ENCODE measurements at regions not wholly inside any gene's neighbourhood (a gene's known extent, or its start where the extent isn't known, plus 50 kb on each side); places are given as distances from the start of the nearest gene placed in this dataset.
"Not testable (repeated sequence)": the region's sequence is repeated elsewhere in the genome, so short reads cannot be mapped to it uniquely, and the experiment has no call there.

GRCh38 chr21:41571938-41572510 is 64.1 kb upstream of the TMPRSS2 start:
- DNase-seq (ENCODE audit: low read depth in 2 of 3, low spot score in 2 of 3) = no peak

GRCh38 chr21:41570791-41571355 is 62.9 kb upstream of the TMPRSS2 start:
- DNase-seq (ENCODE audit: low read depth in 2 of 3, low spot score in 2 of 3) = no peak

DNA sequence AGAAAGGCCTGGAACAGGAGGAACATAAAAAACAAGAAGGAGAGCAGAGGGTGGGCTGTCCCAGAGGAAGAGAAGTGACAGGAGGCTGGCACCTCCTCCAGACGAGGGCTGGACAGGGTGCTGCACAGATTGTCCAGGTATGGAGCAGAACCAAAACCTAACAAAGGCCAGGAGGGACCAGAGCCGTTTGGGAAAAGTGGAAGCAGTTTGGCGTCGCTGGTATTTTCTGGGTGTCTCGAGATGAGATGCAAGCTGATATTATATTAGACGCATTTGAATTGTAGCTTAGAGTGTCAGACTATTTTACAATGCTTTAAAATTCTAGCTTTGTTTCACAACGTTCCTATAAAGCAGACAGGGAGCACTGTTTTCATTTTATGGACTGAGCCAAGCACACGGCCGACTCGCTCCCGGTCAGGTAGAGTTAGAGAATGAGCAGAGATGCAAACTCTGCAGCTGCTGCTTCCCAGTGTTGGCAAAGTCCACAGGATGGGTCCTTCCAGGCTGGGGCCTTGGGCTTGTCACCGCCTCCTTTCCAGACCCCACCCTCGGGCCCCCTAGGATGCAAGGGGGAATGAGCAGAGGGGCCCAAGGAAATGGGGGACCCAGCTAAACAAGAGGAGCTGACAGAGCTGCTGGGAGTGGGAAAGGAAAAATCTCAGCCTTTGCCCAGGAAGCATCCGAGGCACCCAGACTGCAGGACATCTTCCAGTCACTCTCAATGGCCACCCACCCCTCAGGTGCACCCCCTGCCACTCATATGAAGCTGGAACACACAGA is 60.8 kb upstream of the TMPRSS2 start:
- no peak for DNase-seq (ENCODE audit: low read depth in 2 of 3, low spot score in 2 of 3)

DNA sequence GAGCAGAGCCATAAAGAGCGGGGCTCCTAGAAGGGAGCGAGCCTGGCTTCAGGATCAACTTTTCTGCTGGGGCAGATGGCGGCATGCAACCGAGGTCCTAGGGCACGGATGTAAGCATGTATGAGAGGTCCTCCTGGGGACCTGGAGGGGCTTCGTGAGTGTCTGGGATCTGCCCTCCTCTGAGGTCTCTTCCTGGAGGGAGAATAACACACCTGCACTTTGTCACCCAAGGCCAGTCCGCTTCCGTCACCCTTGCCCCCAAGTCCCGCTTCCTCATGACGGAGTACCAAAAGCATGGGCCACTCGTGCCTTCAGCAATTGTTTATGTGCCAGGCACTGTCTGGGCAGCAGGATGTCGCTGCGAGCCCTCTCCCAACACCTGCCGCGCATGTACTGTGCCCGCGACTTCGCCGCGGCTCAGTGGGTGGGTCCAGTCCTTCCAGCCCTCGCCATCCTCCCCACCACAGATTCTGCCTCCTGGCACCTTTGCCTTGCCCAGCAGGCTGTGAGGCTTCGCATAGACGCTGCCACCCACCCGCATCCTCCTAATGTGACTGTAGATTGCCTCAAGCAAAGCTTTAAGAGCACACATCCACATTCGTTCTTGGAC is 60.0 kb upstream of the TMPRSS2 start:
- no peak for DNase-seq (ENCODE audit: low read depth in 2 of 3, low spot score in 2 of 3)

- DNase-seq (ENCODE audit: low read depth in 2 of 3, low spot score in 2 of 3) = not testable (repeated sequence)
Observed at GRCh38 chr21:41567237-41567636, 59.3 kb upstream of the TMPRSS2 start.

DNA sequence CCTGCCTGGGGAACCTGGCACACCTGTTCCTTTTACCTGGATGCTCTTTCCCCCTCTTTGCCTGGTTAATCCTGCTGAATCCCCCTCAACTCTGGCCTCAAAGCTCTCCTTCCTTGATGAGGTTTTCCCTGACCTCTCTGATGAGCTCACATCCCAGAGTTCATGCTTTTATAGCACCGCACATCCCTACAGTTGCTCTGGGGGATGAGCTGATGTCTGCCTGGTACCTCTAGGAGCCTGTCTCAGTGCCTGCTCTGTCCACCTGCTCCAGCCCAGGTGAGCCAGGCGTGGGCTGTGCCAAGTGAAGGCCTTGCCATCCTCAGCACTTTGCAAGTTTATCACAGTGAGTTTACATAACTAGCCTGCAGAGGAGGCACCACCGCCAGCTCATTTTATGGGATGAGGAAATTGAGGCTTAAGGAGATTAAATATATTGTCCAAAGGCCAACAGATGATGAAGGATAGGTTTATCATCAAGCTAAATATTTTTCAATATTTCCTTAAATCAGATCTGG is 58.6 kb upstream of the TMPRSS2 start:
- no peak for DNase-seq (ENCODE audit: low read depth in 2 of 3, low spot score in 2 of 3)

DNA sequence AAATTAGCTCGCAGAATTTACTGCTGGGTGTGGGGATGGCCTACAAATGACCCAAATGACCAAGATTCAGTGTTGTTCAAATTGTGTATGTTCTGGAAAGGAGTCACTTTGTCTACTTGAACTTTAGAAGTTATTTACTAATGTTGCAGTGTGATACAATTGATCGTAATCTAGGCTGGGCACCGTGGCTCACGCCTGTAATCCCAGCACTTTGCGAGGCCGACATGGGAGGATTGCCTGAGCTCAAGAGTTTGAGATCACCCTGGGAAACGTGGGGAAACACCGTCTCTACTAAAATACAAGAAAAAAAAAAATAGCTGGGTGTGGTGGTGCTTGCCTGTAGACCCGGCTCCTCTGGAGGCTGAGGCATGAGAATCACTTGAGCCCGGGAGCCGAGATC is 57.6 kb upstream of the TMPRSS2 start:
- no peak for DNase-seq (ENCODE audit: low read depth in 2 of 3, low spot score in 2 of 3)

- DNase-seq (ENCODE audit: low read depth in 2 of 3, low spot score in 2 of 3) = peak in 2 of 3 donors; percentile 35 to 50
Observed at GRCh38 chr21:41564871-41565274, 56.9 kb upstream of the TMPRSS2 start.

DNA sequence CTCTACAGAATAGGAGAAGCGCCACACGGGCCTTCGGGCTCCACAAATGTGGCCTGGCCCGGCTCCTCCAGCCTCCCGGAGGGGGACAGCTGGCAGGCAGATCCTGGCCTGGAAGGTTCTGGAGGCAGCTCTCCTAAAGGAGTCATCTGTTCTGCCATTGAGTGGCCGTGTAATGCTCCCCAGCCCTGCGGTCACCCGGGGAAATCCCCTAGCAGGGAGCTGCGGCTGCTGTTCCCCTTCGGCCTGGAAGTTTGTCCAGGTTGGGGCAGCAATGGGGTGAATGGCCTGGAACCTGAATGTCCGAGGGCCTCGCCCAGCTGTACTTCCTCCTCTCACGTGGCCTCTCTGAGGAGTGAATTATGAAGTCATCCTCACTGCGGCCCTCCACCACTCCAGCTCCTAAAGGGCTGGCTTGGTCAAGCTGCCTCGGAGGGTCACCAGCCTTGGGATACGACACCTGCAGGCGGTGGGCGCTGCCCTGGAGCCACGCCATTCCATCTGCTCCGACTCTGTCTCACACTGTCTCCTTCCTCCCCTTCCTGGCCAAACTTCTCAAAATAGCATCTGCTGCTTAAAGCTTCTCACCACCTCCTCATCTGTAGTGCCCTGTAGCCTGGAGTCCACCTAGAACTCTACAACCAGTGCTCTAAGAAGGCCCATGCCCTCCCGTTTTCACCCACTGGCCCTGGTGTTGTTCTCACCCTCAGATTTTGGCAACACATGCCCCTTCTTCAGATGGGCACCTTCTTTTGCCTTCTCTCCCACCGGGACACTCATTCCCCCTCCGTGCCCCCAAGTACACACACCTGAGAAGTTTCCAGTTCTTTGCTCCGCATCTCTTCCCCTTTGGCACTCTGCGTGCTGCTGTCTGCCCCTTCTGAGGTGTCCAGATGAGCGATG is 54.4 kb upstream of the TMPRSS2 start:
- no peak for DNase-seq (ENCODE audit: low read depth in 2 of 3, low spot score in 2 of 3)

DNA sequence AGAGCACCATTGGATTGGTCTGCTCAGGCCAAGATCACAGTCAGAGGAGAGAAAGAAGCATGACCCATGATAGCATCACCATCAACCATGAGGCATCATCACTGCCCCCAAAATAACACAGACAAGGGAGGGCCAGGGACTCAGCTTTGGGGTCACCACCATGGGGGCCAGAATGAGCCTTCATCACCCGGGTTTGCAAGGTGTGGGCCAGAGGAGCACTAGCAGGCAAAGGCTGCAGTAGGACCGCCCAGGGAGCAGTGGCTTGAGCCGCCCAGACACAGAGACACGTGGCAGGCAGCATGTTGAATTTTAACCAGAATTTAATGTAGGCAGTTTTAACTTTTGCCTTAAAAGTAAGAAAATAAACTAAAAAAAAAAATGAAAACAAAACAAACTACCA is 53.7 kb upstream of the TMPRSS2 start:
- DNase-seq (ENCODE audit: low read depth in 2 of 3, low spot score in 2 of 3) = no peak

DNA sequence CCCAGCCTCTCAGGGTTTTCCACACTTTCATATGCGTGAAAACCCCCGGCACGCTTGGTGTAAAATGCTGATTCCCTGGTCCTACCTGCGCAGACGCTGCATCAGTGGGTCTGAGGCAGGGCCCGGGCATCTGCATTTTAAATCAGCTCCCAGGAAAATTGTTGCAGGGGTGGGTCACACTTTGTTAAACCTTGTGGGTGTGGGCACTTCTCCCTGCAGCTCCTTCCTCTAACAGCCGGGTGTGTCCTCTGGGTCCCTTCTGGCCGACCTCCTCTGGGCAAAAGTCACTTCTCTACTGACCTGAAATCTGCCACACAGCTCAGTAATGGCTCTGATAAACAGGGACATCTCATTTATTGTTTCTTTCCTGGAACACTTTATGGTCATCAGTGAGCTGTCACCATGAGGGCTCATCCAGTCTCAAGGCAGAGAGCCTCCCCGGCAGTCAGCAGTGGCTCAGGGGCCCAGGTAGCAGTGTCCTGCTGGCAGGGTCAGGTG is 52.8 kb upstream of the TMPRSS2 start:
- no peak for DNase-seq (ENCODE audit: low read depth in 2 of 3, low spot score in 2 of 3)

- no peak for DNase-seq (ENCODE audit: low read depth in 2 of 3, low spot score in 2 of 3)
Observed at GRCh38 chr21:41559658-41560631, 52.0 kb upstream of the TMPRSS2 start.

GRCh38 chr21:41558842-41559241 is 50.9 kb upstream of the TMPRSS2 start:
- DNase-seq (ENCODE audit: low read depth in 2 of 3, low spot score in 2 of 3) = no peak

DNA sequence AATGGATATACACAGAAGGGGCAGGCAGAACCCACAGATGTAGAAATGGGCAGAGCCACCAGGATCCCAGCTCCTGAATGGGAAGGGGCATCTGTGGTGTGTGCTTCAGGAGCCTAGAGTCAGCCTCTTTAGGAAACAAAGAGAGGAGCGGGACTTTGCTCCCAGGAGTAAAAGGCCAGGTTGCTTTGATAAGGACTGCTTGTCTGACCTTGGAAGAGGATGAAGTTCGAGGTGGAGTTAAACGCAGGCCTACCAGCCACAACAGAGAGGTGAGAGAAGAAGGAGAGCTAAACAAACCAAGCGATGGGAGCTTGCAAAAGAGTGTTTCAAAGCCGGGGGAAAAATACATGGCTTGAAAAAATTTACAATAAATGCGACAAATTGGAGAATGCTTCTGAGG is 49.9 kb upstream of the TMPRSS2 start:
- DNase-seq (ENCODE audit: low read depth in 2 of 3, low spot score in 2 of 3) = no peak
